Neural progenitor cell (in vitro differentiated cells): ENCODE measurements at regions not wholly inside any gene's neighbourhood (a gene's known extent, or its start where the extent isn't known, plus 50 kb on each side); places are given as distances from the start of the nearest gene placed in this dataset.

Experiments used
- DNase-seq: peaks from one replicate; pipeline ENCODE4 v3.0.0-alpha.2; 2016; ENCODE audit warnings: low spot score
- H2AFZ ChIP-seq: fragments of 200-600 bp; sonication (generic); replicated peaks from 2 replicates; pipeline ENCODE4 v1.6.1; 2016; ENCODE audit warnings: antibody characterized with exemption
- H3F3A ChIP-seq: fragments of 200-600 bp; sonication (generic); 2 replicates; pipeline ENCODE4 v1.6.1; 2016; ENCODE audit warnings: antibody characterized with exemption, low read depth
- H3K27ac ChIP-seq: fragments of 200-600 bp; sonication (generic); 2 replicates; pipeline ENCODE4 v1.5.1; 2016; ENCODE audit warnings: mild to moderate bottlenecking
- H3K27me3 ChIP-seq: fragments of 200-600 bp; sonication (generic); 2 replicates; pipeline ENCODE4 v1.6.1; 2016; ENCODE audit warnings: mild to moderate bottlenecking, moderate library complexity
- H3K36me3 ChIP-seq: fragments of 200-600 bp; sonication (generic); 2 replicates; pipeline ENCODE4 v1.5.1; 2016
- H3K4me1 ChIP-seq: fragments of 200-600 bp; sonication (generic); 2 replicates; pipeline ENCODE4 v1.6.1; 2016; ENCODE audit warnings: mixed run types
- H3K4me2 ChIP-seq: fragments of 200-600 bp; sonication (generic); 2 replicates; pipeline ENCODE4 v1.6.1; 2016
- H3K4me3 ChIP-seq: fragments of 200-600 bp; sonication (generic); 2 replicates; pipeline ENCODE4 v1.5.1; 2016
- H3K79me2 ChIP-seq: fragments of 200-600 bp; sonication (generic); 2 replicates; pipeline ENCODE4 v1.6.1; 2016; ENCODE audit warnings: low read depth
- H3K9ac ChIP-seq: fragments of 200-600 bp; sonication (generic); 2 replicates; pipeline ENCODE4 v1.6.1; 2016
- H3K9me3 ChIP-seq: fragments of 200-600 bp; sonication (generic); 2 replicates; pipeline ENCODE4 v1.5.1; 2016; ENCODE audit warnings: low read depth
- H4K20me1 ChIP-seq: fragments of 200-600 bp; sonication (generic); 2 replicates; pipeline ENCODE4 v1.6.1; 2016; ENCODE audit warnings: low read depth
- H3K27ac Mint-ChIP-seq: 3 replicates; pipeline ENCODE4 v1.8.0; 2021; ENCODE audit warnings: mixed read lengths
- H3K27me3 Mint-ChIP-seq: 2 replicates; pipeline ENCODE4 v1.8.0; 2022; ENCODE audit warnings: low read depth, mild to moderate bottlenecking, inconsistent platforms, moderate library complexity, mixed read lengths; ENCODE audit not compliant: insufficient read depth
- H3K36me3 Mint-ChIP-seq: 3 replicates; pipeline ENCODE4 v1.8.0; 2021; ENCODE audit warnings: mixed read lengths
- H3K4me1 Mint-ChIP-seq: 3 replicates; pipeline ENCODE4 v1.8.0; 2021; ENCODE audit warnings: mixed read lengths
- H3K4me3 Mint-ChIP-seq: 3 replicates; pipeline ENCODE4 v1.8.0; 2021; ENCODE audit warnings: mild to moderate bottlenecking, moderate library complexity, mixed read lengths
- H3K9me3 Mint-ChIP-seq: 3 replicates; pipeline ENCODE4 v1.8.0; 2020; ENCODE audit warnings: mixed read lengths
- EZH2 ChIP-seq: fragments of 200-600 bp; sonication (generic); IDR thresholded peaks from 2 replicates; pipeline ENCODE4 v1.6.1; 2017; ENCODE audit warnings: antibody characterized with exemption, mild to moderate bottlenecking, moderate library complexity
- EZH2phosphoT487 ChIP-seq: fragments of 200-600 bp; sonication (generic); IDR thresholded peaks from 2 replicates; pipeline ENCODE4 v1.6.1; 2017; ENCODE audit warnings: antibody characterized with exemption
- TF ChIP-seq, protein P1 (sequence below): fragments of 200-600 bp; sonication (generic); IDR thresholded peaks from 2 replicates; pipeline ENCODE4 v1.5.1; 2017; ENCODE audit warnings: antibody characterized with exemption, mild to moderate bottlenecking

DNA sequence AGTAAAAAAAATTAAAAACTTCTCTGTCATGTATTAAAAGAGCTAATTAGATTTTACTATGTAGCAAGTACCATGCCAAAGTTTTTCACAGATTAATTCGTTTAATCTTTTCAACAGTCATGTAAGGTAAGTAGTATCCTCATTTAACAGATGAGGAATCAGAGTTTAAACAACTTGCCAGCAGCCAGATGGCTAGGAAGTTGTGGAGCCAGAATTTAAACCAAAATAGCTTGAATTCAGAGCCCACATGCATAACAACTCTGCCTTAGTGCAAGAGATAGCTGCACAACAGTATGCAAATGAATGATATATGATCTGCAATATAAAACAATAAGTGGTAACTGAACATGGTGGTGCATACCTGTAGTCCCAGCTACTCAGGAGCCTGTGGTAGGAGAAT, 75.3 kb downstream of the NAP1L3 start:
- Mint-ChIP-seq H3K4me3 (no peak overlapping the region), H3K27ac (no peak overlapping the region), H3K9me3 (no peaks in the 10 kb centered on the region), H3K27me3 (peaks cover 2% of the 10 kb centered on the region), H3K4me1 (peaks cover 9% of the 10 kb centered on the region), H3K36me3 (no peaks in the 10 kb centered on the region)
- no peak overlapping the region for H3K27ac ChIP-seq
- no peak overlapping the region for H3K9ac ChIP-seq
- no peaks in the 10 kb centered on the region for H3K27me3 ChIP-seq
- no peaks in the 10 kb centered on the region for H3K4me1 ChIP-seq
- no peaks in the 10 kb centered on the region for H3K9me3 ChIP-seq
- H4K20me1 ChIP-seq, result no peaks in the 10 kb centered on the region
- no peak overlapping the region for H2AFZ ChIP-seq
- no peaks in the 10 kb centered on the region for H3K36me3 ChIP-seq
- H3K4me3 ChIP-seq, result no peak overlapping the region
- no peak overlapping the region for H3K4me2 ChIP-seq
- no peak for DNase-seq
- no peaks in the 10 kb centered on the region for H3F3A ChIP-seq
- TF ChIP-seq, protein P1, sequence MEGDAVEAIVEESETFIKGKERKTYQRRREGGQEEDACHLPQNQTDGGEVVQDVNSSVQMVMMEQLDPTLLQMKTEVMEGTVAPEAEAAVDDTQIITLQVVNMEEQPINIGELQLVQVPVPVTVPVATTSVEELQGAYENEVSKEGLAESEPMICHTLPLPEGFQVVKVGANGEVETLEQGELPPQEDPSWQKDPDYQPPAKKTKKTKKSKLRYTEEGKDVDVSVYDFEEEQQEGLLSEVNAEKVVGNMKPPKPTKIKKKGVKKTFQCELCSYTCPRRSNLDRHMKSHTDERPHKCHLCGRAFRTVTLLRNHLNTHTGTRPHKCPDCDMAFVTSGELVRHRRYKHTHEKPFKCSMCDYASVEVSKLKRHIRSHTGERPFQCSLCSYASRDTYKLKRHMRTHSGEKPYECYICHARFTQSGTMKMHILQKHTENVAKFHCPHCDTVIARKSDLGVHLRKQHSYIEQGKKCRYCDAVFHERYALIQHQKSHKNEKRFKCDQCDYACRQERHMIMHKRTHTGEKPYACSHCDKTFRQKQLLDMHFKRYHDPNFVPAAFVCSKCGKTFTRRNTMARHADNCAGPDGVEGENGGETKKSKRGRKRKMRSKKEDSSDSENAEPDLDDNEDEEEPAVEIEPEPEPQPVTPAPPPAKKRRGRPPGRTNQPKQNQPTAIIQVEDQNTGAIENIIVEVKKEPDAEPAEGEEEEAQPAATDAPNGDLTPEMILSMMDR, result no peak
- TF ChIP-seq EZH2, result no peak
- no peak for TF ChIP-seq EZH2phosphoT487
- H3K79me2 ChIP-seq, result no peaks in the 10 kb centered on the region

DNA sequence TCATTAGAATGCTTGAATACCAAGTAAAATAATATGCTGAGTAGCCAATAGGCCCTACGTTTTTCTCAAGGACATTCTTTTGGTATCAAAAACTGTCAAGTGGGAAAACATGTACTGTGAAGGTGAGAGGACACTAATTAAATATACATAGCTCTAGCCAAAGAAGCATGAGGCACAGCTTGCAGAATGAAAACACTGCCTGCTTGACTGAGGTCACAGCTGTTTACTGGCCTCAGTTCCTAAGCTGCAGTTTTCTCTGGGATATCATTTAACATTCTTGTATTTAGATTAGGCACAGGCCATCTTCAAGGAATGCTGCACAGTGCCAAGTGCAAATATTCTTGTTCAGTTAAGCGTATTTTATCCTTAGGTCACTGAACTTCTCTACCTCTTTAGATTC, 78.6 kb downstream of the NAP1L3 start:
- Histone ChIP-seq H3K27me3 (no peaks in the 10 kb centered on the region), H3F3A (no peaks in the 10 kb centered on the region), H3K36me3 (no peaks in the 10 kb centered on the region), H3K4me2 (no peak overlapping the region), H4K20me1 (no peaks in the 10 kb centered on the region), H3K9me3 (no peaks in the 10 kb centered on the region), H2AFZ (no peak overlapping the region), H3K4me3 (no peak overlapping the region), H3K79me2 (no peaks in the 10 kb centered on the region), H3K9ac (no peak overlapping the region), H3K27ac (no peak overlapping the region), H3K4me1 (no peaks in the 10 kb centered on the region)
- no peak for DNase-seq
- Mint-ChIP-seq H3K4me1 (peaks cover 9% of the 10 kb centered on the region), H3K27ac (no peak overlapping the region), H3K27me3 (no peaks in the 10 kb centered on the region), H3K4me3 (no peak overlapping the region), H3K9me3 (no peaks in the 10 kb centered on the region), H3K36me3 (no peaks in the 10 kb centered on the region)
- TF ChIP-seq, protein P1, result no peak
- TF ChIP-seq EZH2phosphoT487 (no peak), EZH2 (no peak)

DNA sequence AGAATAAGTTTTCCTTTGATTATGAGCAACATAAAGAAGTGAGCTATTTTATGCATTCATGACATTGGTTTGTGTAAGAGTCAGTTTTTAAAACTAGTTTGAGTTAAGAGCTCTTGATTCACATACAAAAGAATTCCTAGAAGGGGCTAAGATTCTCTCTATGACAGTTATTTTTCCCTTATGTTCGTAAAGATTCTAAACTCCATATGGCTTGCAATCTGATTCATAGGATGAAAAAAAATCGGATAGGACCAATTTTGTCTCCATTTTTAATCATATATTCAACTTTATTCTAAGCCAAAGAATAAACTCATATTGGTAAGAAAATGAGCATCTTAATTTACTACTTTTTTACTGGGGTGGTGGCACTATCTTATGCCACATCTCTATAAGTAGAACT, 79.4 kb downstream of the NAP1L3 start:
- Histone ChIP-seq H3K36me3 (no peaks in the 10 kb centered on the region), H3K79me2 (no peaks in the 10 kb centered on the region), H2AFZ (no peak overlapping the region), H3K4me3 (no peak overlapping the region), H4K20me1 (no peaks in the 10 kb centered on the region), H3K9ac (no peak overlapping the region), H3K27ac (no peak overlapping the region), H3F3A (no peaks in the 10 kb centered on the region), H3K4me1 (no peaks in the 10 kb centered on the region), H3K4me2 (no peak overlapping the region), H3K9me3 (no peaks in the 10 kb centered on the region), H3K27me3 (no peaks in the 10 kb centered on the region)
- peaks cover 9% of the 10 kb centered on the region for H3K4me1 Mint-ChIP-seq
- no peaks in the 10 kb centered on the region for H3K36me3 Mint-ChIP-seq
- no peak for DNase-seq
- TF ChIP-seq EZH2phosphoT487, result no peak
- TF ChIP-seq EZH2, result no peak
- TF ChIP-seq, protein P1, result no peak
- no peak overlapping the region for H3K4me3 Mint-ChIP-seq
- H3K27ac Mint-ChIP-seq, result no peak overlapping the region
- peaks cover 2% of the 10 kb centered on the region for H3K9me3 Mint-ChIP-seq
- H3K27me3 Mint-ChIP-seq, result no peaks in the 10 kb centered on the region

DNA sequence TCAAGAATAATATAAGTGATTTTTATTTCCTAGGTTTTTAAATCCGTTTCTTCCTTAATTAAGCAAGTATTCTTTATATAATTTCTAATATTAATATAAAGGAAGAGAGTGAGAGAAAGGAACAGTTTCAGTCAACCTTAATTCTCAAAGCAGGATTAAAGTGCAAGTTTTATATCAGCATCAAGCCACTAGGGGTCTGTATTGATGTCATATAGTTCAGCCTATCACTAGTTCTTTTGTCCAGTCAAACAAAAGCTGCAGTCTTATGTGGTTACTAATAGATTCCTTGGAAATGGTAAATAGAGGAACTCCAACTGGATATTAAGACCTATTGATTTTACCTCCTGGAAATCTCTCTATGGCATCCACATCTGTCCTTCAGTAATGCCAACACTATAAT, 82.0 kb downstream of the NAP1L3 start:
- Histone ChIP-seq H3K4me1 (no peaks in the 10 kb centered on the region), H3K4me3 (no peak overlapping the region), H3K9me3 (no peaks in the 10 kb centered on the region), H3K27me3 (no peaks in the 10 kb centered on the region), H3F3A (no peaks in the 10 kb centered on the region), H3K79me2 (no peaks in the 10 kb centered on the region), H3K36me3 (no peaks in the 10 kb centered on the region), H3K9ac (no peak overlapping the region), H2AFZ (no peak overlapping the region), H4K20me1 (no peaks in the 10 kb centered on the region), H3K4me2 (no peak overlapping the region), H3K27ac (no peak overlapping the region)
- no peaks in the 10 kb centered on the region for H3K27me3 Mint-ChIP-seq
- H3K4me3 Mint-ChIP-seq, result no peak overlapping the region
- TF ChIP-seq EZH2phosphoT487, result no peak
- TF ChIP-seq, protein P1, result peak; percentile 43
- TF ChIP-seq EZH2, result no peak
- H3K27ac Mint-ChIP-seq, result no peak overlapping the region
- DNase-seq, result peak; percentile 24
- peaks cover 2% of the 10 kb centered on the region for H3K9me3 Mint-ChIP-seq
- H3K36me3 Mint-ChIP-seq, result no peaks in the 10 kb centered on the region
- H3K4me1 Mint-ChIP-seq, result peaks cover 9% of the 10 kb centered on the region
